GM18505 (cell line): ENCODE measurements at regions not wholly inside any gene's neighbourhood (a gene's known extent, or its start where the extent isn't known, plus 50 kb on each side); places are given as distances from the start of the nearest gene placed in this dataset.

ENCODE experiments used
- ATAC-seq: cut with Tn5 transposase; IDR thresholded peaks from one replicate; pipeline ENCODE4 v1.9.1; 2021; ENCODE audit not compliant: unreplicated experiment
- POLR2A ChIP-seq: IDR thresholded peaks from 4 replicates; pipeline ENCODE4 v1.6.1; 2011; ENCODE audit warnings: borderline replicate concordance; ENCODE audit not compliant: insufficient read depth, insufficient read length; ENCODE audit errors: extremely low read depth

- no peak for TF ChIP-seq POLR2A
- no peak for ATAC-seq
These were observed 425.7 kb upstream of the ZFP42 start for GRCh38 chr4:187569871-187570270.

GRCh38 chr4:187575706-187576105 lies 419.9 kb upstream of the ZFP42 start:
- TF ChIP-seq POLR2A, result no peak
- no peak for ATAC-seq

- no peak for ATAC-seq
- TF ChIP-seq POLR2A, result no peak
These were observed 418.8 kb upstream of the ZFP42 start for GRCh38 chr4:187576751-187577150.

- no peak for TF ChIP-seq POLR2A
- no peak for ATAC-seq
These were observed 417.6 kb upstream of the ZFP42 start for GRCh38 chr4:187577941-187578480.

- no peak for TF ChIP-seq POLR2A
- no peak for ATAC-seq
These were observed 408.7 kb upstream of the ZFP42 start for GRCh38 chr4:187586892-187587291.

GRCh38 chr4:187598196-187598595 lies 397.4 kb upstream of the ZFP42 start:
- no peak for TF ChIP-seq POLR2A
- no peak for ATAC-seq

- ATAC-seq, result no peak
- no peak for TF ChIP-seq POLR2A
These were observed 393.1 kb upstream of the ZFP42 start for GRCh38 chr4:187602339-187603092.

GRCh38 chr4:187603093-187604025 lies 392.2 kb upstream of the ZFP42 start:
- ATAC-seq, result no peak
- no peak for TF ChIP-seq POLR2A

- TF ChIP-seq POLR2A, result no peak
- no peak for ATAC-seq
These were observed 390.6 kb upstream of the ZFP42 start for GRCh38 chr4:187604984-187605383.

- no peak for TF ChIP-seq POLR2A
- ATAC-seq, result no peak
These were observed 389.0 kb upstream of the ZFP42 start for GRCh38 chr4:187606581-187606980.

- no peak for TF ChIP-seq POLR2A
- no peak for ATAC-seq
These were observed 387.6 kb upstream of the ZFP42 start for GRCh38 chr4:187608001-187608421.

- no peak for ATAC-seq
- TF ChIP-seq POLR2A, result no peak
These were observed 383.3 kb upstream of the ZFP42 start for GRCh38 chr4:187612301-187612700.

GRCh38 chr4:187613089-187613839 lies 382.3 kb upstream of the ZFP42 start:
- no peak for TF ChIP-seq POLR2A
- ATAC-seq, result no peak
